GM12801 (cell line): ENCODE measurements at regions not wholly inside any gene's neighbourhood (a gene's known extent, or its start where the extent isn't known, plus 50 kb on each side); places are given as distances from the start of the nearest gene placed in this dataset.

Source experiments
- CTCF ChIP-seq: IDR thresholded peaks from one replicate; pipeline ENCODE4 v1.5.1; 2011; ENCODE audit warnings: control low read depth; ENCODE audit not compliant: insufficient read length; ENCODE audit errors: extremely low read depth

- TF ChIP-seq CTCF, result no peak
These were observed 372.7 kb upstream of the THBS1 start for GRCh38 chr15:39208187-39208586.

GRCh38 chr15:39209548-39210211 is 371.2 kb upstream of the THBS1 start:
- TF ChIP-seq CTCF, result no peak

GRCh38 chr15:39211108-39211979 is 369.5 kb upstream of the THBS1 start:
- TF ChIP-seq CTCF, result no peak

- TF ChIP-seq CTCF, result no peak
These were observed 367.5 kb upstream of the THBS1 start for GRCh38 chr15:39213385-39213840.

GRCh38 chr15:39215015-39215414 is 365.9 kb upstream of the THBS1 start:
- no peak for TF ChIP-seq CTCF

- TF ChIP-seq CTCF, result no peak
These were observed 364.1 kb upstream of the THBS1 start for GRCh38 chr15:39216816-39217215.

- TF ChIP-seq CTCF, result no peak
These were observed 361.3 kb upstream of the THBS1 start for GRCh38 chr15:39219608-39220007.
